Kidney (tissue), 13 donors: ENCODE measurements at regions not wholly inside any gene's neighbourhood (a gene's known extent, or its start where the extent isn't known, plus 50 kb on each side); places are given as distances from the start of the nearest gene placed in this dataset.

Source experiments
- DNase-seq, 5 donors: peaks; one replicate each; pipeline ENCODE4 v3.0.0-alpha.2; 2013 to 2020
- FAIRE-seq: peaks from 2 replicates; lab custom pipeline; 2012; peaks lifted over from hg19 to GRCh38; lab: Jason Lieb, UNC
- H3K27ac ChIP-seq, 2 donors: one replicate each; pipeline ENCODE4 v1.7.0; 2013; ENCODE audit warnings: low read depth in 2 of 2, low read length in 2 of 2, inconsistent platforms in 1 of 2
- H3K27me3 ChIP-seq: one replicate; pipeline ENCODE4 v1.7.1; 2013; ENCODE audit warnings: low read length, inconsistent platforms; ENCODE audit not compliant: control insufficient read depth, insufficient read depth
- H3K36me3 ChIP-seq, 3 donors: one replicate each; pipeline versions ENCODE4 v1.7.0 to v1.7.1; 2013; ENCODE audit warnings: low read length in 3 of 3, control low read depth in 1 of 3, inconsistent platforms in 1 of 3; ENCODE audit not compliant: insufficient read depth in 3 of 3, control insufficient read depth in 2 of 3
- H3K4me1 ChIP-seq, 3 donors: one replicate each; pipeline versions ENCODE4 v1.7.0 to v1.7.1; 2013; ENCODE audit warnings: low read length in 3 of 3, inconsistent platforms in 1 of 3, low read depth in 1 of 3; ENCODE audit not compliant: control insufficient read depth in 2 of 3, insufficient read depth in 2 of 3
- H3K4me3 ChIP-seq, 3 donors: one replicate each; pipeline versions ENCODE4 v1.7.0 to v1.8.1; 2013; ENCODE audit warnings: low read length in 3 of 3, control low read depth in 1 of 3, inconsistent platforms in 1 of 3
- H3K9ac ChIP-seq, 3 donors: one replicate each; pipeline versions ENCODE4 v1.7.0 to v1.7.1; 2013; ENCODE audit warnings: low read length in 3 of 3, control low read depth in 1 of 3, inconsistent platforms in 1 of 3
- H3K9me3 ChIP-seq, 3 donors: one replicate each; pipeline versions ENCODE4 v1.7.0 to v1.7.1; 2013; ENCODE audit warnings: low read length in 3 of 3, control low read depth in 1 of 3, inconsistent platforms in 1 of 3; ENCODE audit not compliant: control insufficient read depth in 2 of 3, insufficient read depth in 1 of 3
- CTCF ChIP-seq: IDR thresholded peaks from 3 replicates; pipeline ENCODE4 v1.5.1; 2012; ENCODE audit warnings: mild to moderate bottlenecking, moderate library complexity, borderline replicate concordance; ENCODE audit not compliant: insufficient read depth; ENCODE audit errors: extremely low read depth
- intact Hi-C: fragments of 100-400 bp; cut with DNase I; formaldehyde crosslinking; loops from one replicate; pipeline ENCODE4 v1.11.1; 2022
- donor health status: control.
- donor health status: control.
- donor health status: control.
- donor health status: control.
- donor health status: control.
- donor health status: DM: yes; HTN: yes; CAD: no.
- donor health status: Normal renal cell carcinoma (clear cell type).

DNA sequence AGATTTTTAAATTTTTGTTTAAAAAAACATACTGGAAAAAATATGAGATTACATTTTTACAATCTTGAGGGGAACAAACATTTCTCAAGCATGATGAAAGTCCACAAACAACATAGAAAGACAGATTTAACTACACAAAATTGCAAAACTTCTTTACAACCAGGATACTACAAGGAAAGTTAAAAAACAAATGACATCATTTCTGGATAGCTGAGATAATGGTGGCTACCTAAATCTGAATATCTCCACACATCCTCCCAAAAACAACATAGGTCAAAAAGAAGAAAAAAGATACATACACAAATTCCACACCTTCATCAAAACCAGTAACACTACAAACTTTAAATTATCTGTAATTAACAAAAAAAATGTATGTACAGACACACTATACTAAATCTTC lies 120.8 kb upstream of the TNPO1 start:
- H3K4me1 ChIP-seq: no peaks in the 10 kb centered on the region
- no peak overlapping the region for H3K9ac ChIP-seq
- intact Hi-C loops: no loop called here
- H3K27ac ChIP-seq: no peak overlapping the region
- TF ChIP-seq CTCF: no peak
- no peaks in the 10 kb centered on the region for H3K9me3 ChIP-seq
- FAIRE-seq (no peak), DNase-seq (no peak)
- no peaks in the 10 kb centered on the region for H3K36me3 ChIP-seq
- no peaks in the 10 kb centered on the region for H3K27me3 ChIP-seq
- no peak overlapping the region for H3K4me3 ChIP-seq

GRCh38 chr5:72694856-72695255 lies 121.6 kb upstream of the TNPO1 start:
- no peak for DNase-seq
- intact Hi-C loops: no loop called here
- Histone ChIP-seq H3K27ac (no peak overlapping the region), H3K4me3 (no peak overlapping the region), H3K36me3 (no peaks in the 10 kb centered on the region), H3K27me3 (no peaks in the 10 kb centered on the region), H3K9ac (no peak overlapping the region), H3K9me3 (no peaks in the 10 kb centered on the region), H3K4me1 (no peaks in the 10 kb centered on the region)
- no peak for FAIRE-seq
- no peak for TF ChIP-seq CTCF

GRCh38 chr5:72693546-72694205 lies 122.8 kb upstream of the TNPO1 start:
- Histone ChIP-seq H3K4me3 (no peak overlapping the region), H3K4me1 (no peaks in the 10 kb centered on the region), H3K36me3 (no peaks in the 10 kb centered on the region), H3K27ac (no peak overlapping the region), H3K9me3 (no peaks in the 10 kb centered on the region), H3K9ac (no peak overlapping the region), H3K27me3 (no peaks in the 10 kb centered on the region)
- no peak for FAIRE-seq
- TF ChIP-seq CTCF: no peak
- no peak for DNase-seq
- intact Hi-C loops: no loop called here
